ENCODE measurements at regions not wholly inside any gene's neighbourhood (a gene's known extent, or its start where the extent isn't known, plus 50 kb on each side); places are given as distances from the start of the nearest gene placed in this dataset.

DNA sequence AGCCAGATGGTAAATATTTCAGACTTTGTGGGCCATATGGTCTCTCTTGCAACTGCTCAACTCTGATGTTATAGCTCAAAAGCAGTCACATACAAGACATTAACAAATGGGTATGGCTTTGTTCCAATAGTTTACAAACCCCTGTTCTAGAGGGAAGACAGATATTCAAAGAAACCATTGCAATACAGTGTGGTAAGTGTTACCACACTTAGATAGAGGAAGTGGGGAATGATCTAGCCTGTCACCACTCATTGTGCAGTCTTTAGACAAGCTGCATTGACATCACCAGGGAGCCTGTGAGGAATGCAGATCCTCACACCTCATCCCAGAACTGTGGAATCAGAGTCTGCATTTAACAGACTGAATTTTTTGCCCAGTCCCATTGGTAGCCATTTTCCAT, 80.0 kb upstream of the RGS6 start:
- Mint-ChIP-seq H3K27ac (ENCODE audit: unreplicated experiment) (no peak overlapping the region), H3K27me3 (ENCODE audit: low read depth) (no peaks in the 10 kb centered on the region), H3K36me3 (ENCODE audit: low read depth) (no peaks in the 10 kb centered on the region), H3K4me3 (ENCODE audit: unreplicated experiment) (no peak overlapping the region), H3K9me3 (ENCODE audit: low read depth) (no peaks in the 10 kb centered on the region), H3K4me1 (ENCODE audit: low read depth) (peaks cover 7% of the 10 kb centered on the region)
- no peak for DNase-seq (ENCODE audit: low spot score)
- TF ChIP-seq, protein P1, sequence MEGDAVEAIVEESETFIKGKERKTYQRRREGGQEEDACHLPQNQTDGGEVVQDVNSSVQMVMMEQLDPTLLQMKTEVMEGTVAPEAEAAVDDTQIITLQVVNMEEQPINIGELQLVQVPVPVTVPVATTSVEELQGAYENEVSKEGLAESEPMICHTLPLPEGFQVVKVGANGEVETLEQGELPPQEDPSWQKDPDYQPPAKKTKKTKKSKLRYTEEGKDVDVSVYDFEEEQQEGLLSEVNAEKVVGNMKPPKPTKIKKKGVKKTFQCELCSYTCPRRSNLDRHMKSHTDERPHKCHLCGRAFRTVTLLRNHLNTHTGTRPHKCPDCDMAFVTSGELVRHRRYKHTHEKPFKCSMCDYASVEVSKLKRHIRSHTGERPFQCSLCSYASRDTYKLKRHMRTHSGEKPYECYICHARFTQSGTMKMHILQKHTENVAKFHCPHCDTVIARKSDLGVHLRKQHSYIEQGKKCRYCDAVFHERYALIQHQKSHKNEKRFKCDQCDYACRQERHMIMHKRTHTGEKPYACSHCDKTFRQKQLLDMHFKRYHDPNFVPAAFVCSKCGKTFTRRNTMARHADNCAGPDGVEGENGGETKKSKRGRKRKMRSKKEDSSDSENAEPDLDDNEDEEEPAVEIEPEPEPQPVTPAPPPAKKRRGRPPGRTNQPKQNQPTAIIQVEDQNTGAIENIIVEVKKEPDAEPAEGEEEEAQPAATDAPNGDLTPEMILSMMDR (IDR thresholded peaks at IDR 0.05) = no peak

GRCh38 chr14:71855399-71856036, 76.7 kb upstream of the RGS6 start:
- TF ChIP-seq, protein P1 (IDR thresholded peaks at IDR 0.05) = peak; percentile 90
- Mint-ChIP-seq H3K4me1 (ENCODE audit: low read depth) (no peaks in the 10 kb centered on the region), H3K36me3 (ENCODE audit: low read depth) (peaks cover 4% of the 10 kb centered on the region), H3K27ac (ENCODE audit: unreplicated experiment) (no peak overlapping the region), H3K9me3 (ENCODE audit: low read depth) (peaks cover 24% of the 10 kb centered on the region), H3K4me3 (ENCODE audit: unreplicated experiment) (no peak overlapping the region), H3K27me3 (ENCODE audit: low read depth) (peaks cover 20% of the 10 kb centered on the region)
- DNase-seq (ENCODE audit: low spot score) = no peak

- Mint-ChIP-seq H3K27ac (ENCODE audit: unreplicated experiment) (no peak overlapping the region), H3K36me3 (ENCODE audit: low read depth) (peaks cover 4% of the 10 kb centered on the region), H3K27me3 (ENCODE audit: low read depth) (peaks cover 23% of the 10 kb centered on the region), H3K4me3 (ENCODE audit: unreplicated experiment) (no peak overlapping the region), H3K9me3 (ENCODE audit: low read depth) (peaks cover 31% of the 10 kb centered on the region), H3K4me1 (ENCODE audit: low read depth) (no peaks in the 10 kb centered on the region)
- DNase-seq (ENCODE audit: low spot score) = no peak
- TF ChIP-seq, protein P1 (IDR thresholded peaks at IDR 0.05) = no peak
Measured at GRCh38 chr14:71856199-71856919, 75.9 kb upstream of the RGS6 start.

GRCh38 chr14:71863049-71863448, 69.2 kb upstream of the RGS6 start:
- peaks cover 25% of the 10 kb centered on the region for H3K27me3 Mint-ChIP-seq (ENCODE audit: low read depth)
- TF ChIP-seq, protein P1 (IDR thresholded peaks at IDR 0.05) = peak; percentile 47
- no peak overlapping the region for H3K27ac Mint-ChIP-seq (ENCODE audit: unreplicated experiment)
- H3K36me3 Mint-ChIP-seq (ENCODE audit: low read depth) = peaks cover 3% of the 10 kb centered on the region
- no peak for DNase-seq (ENCODE audit: low spot score)
- H3K4me3 Mint-ChIP-seq (ENCODE audit: unreplicated experiment) = no peak overlapping the region
- H3K4me1 Mint-ChIP-seq (ENCODE audit: low read depth) = no peaks in the 10 kb centered on the region
- H3K9me3 Mint-ChIP-seq (ENCODE audit: low read depth) = peaks cover 25% of the 10 kb centered on the region

- Mint-ChIP-seq H3K4me1 (ENCODE audit: low read depth) (no peaks in the 10 kb centered on the region), H3K36me3 (ENCODE audit: low read depth) (peaks cover 3% of the 10 kb centered on the region), H3K9me3 (ENCODE audit: low read depth) (peaks cover 20% of the 10 kb centered on the region), H3K27ac (ENCODE audit: unreplicated experiment) (no peak overlapping the region), H3K4me3 (ENCODE audit: unreplicated experiment) (no peak overlapping the region), H3K27me3 (ENCODE audit: low read depth) (peaks cover 18% of the 10 kb centered on the region)
- no peak for DNase-seq (ENCODE audit: low spot score)
- TF ChIP-seq, protein P1 (IDR thresholded peaks at IDR 0.05) = no peak
Measured at GRCh38 chr14:71863766-71864165, 68.5 kb upstream of the RGS6 start.
